ENCODE measurements at regions not wholly inside any gene's neighbourhood (a gene's known extent, or its start where the extent isn't known, plus 50 kb on each side); places are given as distances from the start of the nearest gene placed in this dataset.

GRCh38 chr6:44052419-44053023, 74.7 kb downstream of the MRPL14 start:
- H3K36me3 ChIP-seq, result no peaks in the 10 kb centered on the region
- no peak for DNase-seq
- 54 to 71% methylated on average over 3 to 4 of the region's 4 CpGs for WGBS, 2 donors
- H3K4me1 ChIP-seq, result peaks cover 31 to 83% (median 52%) of the 10 kb centered on the region in 3 donors
- intact Hi-C loops (cut with DNase I), result no loop called here
- H3K4me3 ChIP-seq, result no peak overlapping the region
- H3K27ac ChIP-seq, result peak overlapping the region in 3 of 4 donors; percentile 74 to 86 (median 81)
- H3K27me3 ChIP-seq, result no peaks in the 10 kb centered on the region
- TF ChIP-seq CTCF (IDR thresholded peaks at IDR 0.05) (peak in 1 of 6 experiments; percentile 22), POLR2A (IDR thresholded peaks at IDR 0.05) (no peak)
- H3K9me3 ChIP-seq, result no peaks in the 10 kb centered on the region

- no peak for DNase-seq
- WGBS, 2 donors, result 38 to 50% methylated on average over 1 to 2 of the region's 3 CpGs
- no peak for TF ChIP-seq POLR2A (IDR thresholded peaks at IDR 0.05)
- no peak for TF ChIP-seq CTCF (IDR thresholded peaks at IDR 0.05)
- Histone ChIP-seq H3K4me1 (peaks cover 29 to 84% (median 55%) of the 10 kb centered on the region in 3 donors), H3K27me3 (no peaks in the 10 kb centered on the region), H3K4me3 (no peak overlapping the region), H3K27ac (peak overlapping the region; percentile 70 to 86 (median 78)), H3K36me3 (no peaks in the 10 kb centered on the region), H3K9me3 (no peaks in the 10 kb centered on the region)
- intact Hi-C loops (cut with DNase I), result no loop called here
These were observed 75.7 kb downstream of the MRPL14 start for GRCh38 chr6:44051515-44051914.

GRCh38 chr6:44050872-44051505, 76.3 kb downstream of the MRPL14 start:
- Histone ChIP-seq H3K4me3 (no peak overlapping the region), H3K4me1 (peaks cover 29 to 88% (median 55%) of the 10 kb centered on the region in 3 donors), H3K27ac (peak overlapping the region; percentile 70 to 86 (median 78)), H3K9me3 (no peaks in the 10 kb centered on the region), H3K36me3 (no peaks in the 10 kb centered on the region), H3K27me3 (no peaks in the 10 kb centered on the region)
- DNase-seq, result no peak
- intact Hi-C loops (cut with DNase I), result no loop called here
- WGBS, 2 donors, result 40% methylated on average over 1 of the region's 7 CpGs; no CpG with 5 or more reads in 1 of the 2 donors
- no peak for TF ChIP-seq POLR2A (IDR thresholded peaks at IDR 0.05)
- no peak for TF ChIP-seq CTCF (IDR thresholded peaks at IDR 0.05)

- no peaks in the 10 kb centered on the region for H3K27me3 ChIP-seq
- intact Hi-C loops (cut with DNase I), result no loop called here
- WGBS, 2 donors, result 24 to 47% methylated on average over 5 of the region's 6 CpGs
- peak overlapping the region; percentile 70 to 86 (median 78) for H3K27ac ChIP-seq
- H3K4me3 ChIP-seq, result no peak overlapping the region
- TF ChIP-seq POLR2A (IDR thresholded peaks at IDR 0.05) (no peak), CTCF (IDR thresholded peaks at IDR 0.05) (no peak)
- H3K9me3 ChIP-seq, result no peaks in the 10 kb centered on the region
- no peak for DNase-seq
- peaks cover 29 to 94% (median 61%) of the 10 kb centered on the region in 3 donors for H3K4me1 ChIP-seq
- no peaks in the 10 kb centered on the region for H3K36me3 ChIP-seq
These were observed 77.0 kb downstream of the MRPL14 start for GRCh38 chr6:44049989-44050871.

Measured in esophagus squamous epithelium (tissue), 5 donors.